ENCODE measurements at regions not wholly inside any gene's neighbourhood (a gene's known extent, or its start where the extent isn't known, plus 50 kb on each side); places are given as distances from the start of the nearest gene placed in this dataset.
"Not testable (repeated sequence)": the region's sequence is repeated elsewhere in the genome, so short reads cannot be mapped to it uniquely, and the experiment has no call there.

GRCh38 chr4:82248903-82249632 lies 124.7 kb downstream of the HNRNPD start:
- in situ Hi-C loops (cut with MboI; ENCODE audit: low sequenced_read_pairs), result no loop called here

- in situ Hi-C loops (cut with MboI; ENCODE audit: low sequenced_read_pairs), result no loop called here
Observed at GRCh38 chr4:82247629-82248028, 126.2 kb downstream of the HNRNPD start.

DNA sequence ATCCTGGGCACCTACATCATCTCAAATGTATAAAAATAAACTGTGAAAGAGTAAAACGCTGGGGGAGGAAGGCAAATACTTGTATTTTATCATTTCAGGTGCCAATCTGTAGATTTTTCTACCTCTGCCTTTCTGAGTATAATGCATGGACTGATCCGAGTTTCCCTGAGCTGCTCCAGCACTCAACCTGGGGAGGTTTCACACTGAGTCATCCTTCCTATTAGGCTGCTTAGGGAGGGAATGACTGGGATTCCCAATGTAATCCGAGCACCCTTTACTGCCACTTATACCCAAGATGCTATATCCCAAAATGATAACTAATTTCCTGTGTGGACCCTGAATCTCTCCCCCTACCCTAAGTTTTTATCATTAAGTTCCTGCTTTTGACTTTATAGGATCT lies 126.6 kb downstream of the HNRNPD start:
- in situ Hi-C loops (cut with MboI; ENCODE audit: low sequenced_read_pairs), result no loop called here

DNA sequence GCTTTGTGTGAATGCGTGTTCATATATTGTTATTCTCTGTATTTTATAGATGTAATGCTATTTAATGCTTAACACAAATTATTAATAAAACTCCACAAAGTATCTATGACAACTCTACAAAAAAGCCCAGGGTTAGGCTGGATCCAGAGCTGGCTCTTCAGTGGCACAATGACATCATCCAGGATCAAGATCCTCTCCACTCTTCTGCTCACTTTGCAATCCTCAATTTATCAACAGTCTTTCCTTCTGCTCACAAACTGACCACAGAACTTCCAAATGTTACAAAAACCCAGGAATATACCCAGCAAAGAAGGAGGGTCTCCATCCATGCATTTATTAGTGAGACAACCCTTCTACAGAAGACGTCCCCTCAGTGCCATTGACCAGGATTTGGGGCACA lies 132.3 kb downstream of the HNRNPD start:
- in situ Hi-C loops (cut with MboI; ENCODE audit: low sequenced_read_pairs), result no loop called here

- in situ Hi-C loops (cut with MboI; ENCODE audit: low sequenced_read_pairs), result no loop called here
Observed at GRCh38 chr4:82240410-82240809, 133.4 kb downstream of the HNRNPD start.

- in situ Hi-C loops (cut with MboI; ENCODE audit: low sequenced_read_pairs), result not testable (repeated sequence)
Observed at GRCh38 chr4:82237142-82237541, 136.6 kb downstream of the HNRNPD start.

DNA sequence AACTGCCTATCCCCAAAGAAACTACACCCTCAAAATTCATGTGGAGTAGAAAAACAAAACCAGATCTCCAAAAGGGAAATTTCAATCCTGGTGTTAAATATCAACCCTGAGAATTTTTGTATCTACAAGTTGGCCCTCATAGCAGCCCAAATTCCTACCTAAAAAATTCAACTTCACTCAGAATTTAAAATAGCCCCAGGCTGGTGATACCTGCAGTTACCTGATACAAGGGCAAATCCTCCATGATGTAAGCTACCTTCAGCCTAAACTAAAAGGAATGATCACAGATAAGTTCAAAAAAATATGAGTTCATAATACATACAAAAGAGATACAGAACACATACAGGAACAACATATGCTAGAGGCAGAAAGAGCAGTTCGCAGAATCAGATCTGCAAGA lies 138.4 kb downstream of the HNRNPD start:
- in situ Hi-C loops (cut with MboI; ENCODE audit: low sequenced_read_pairs), result no loop called here

GRCh38 chr4:82232891-82233290 lies 140.9 kb downstream of the HNRNPD start:
- in situ Hi-C loops (cut with MboI; ENCODE audit: low sequenced_read_pairs), result no loop called here

DNA sequence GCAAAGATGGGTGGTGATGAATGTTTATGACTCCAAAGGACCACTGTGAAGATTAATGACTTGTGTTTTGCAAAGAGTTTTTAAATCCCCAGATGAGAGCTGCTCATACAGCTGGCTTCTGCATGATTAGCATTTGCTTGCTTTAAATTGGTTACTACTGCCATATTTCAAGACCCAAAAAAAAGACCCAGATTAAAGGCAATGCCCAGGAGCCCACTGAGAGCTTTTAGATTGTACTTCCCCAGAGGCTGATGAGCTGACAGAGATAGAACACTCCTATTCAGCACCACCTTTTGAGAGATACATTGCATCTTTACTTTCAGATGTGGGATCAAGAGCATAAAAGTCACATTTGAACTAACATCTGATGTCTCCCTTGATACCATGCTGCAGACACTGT lies 142.0 kb downstream of the HNRNPD start:
- in situ Hi-C loops (cut with MboI; ENCODE audit: low sequenced_read_pairs), result no loop called here

DNA sequence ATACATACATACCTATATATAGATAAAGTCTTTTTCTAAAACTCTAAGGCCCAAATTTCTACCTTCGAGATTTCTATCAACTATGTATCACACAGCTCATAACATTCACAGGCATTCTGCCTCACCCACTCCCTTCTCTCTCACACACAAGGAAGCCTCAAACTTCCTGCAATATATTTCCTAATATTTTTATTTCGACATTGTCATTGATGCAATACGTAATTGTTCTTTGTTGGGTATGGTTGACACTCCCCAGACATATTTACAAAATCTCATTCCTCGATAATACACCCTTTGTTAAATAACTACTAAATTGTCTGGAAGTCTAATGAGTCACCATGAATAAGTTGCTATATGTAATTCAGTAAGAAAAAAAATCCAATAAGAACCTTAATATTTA lies 143.5 kb downstream of the HNRNPD start:
- in situ Hi-C loops (cut with MboI; ENCODE audit: low sequenced_read_pairs), result no loop called here

GRCh38 chr4:82225030-82225429 lies 148.8 kb downstream of the HNRNPD start:
- in situ Hi-C loops (cut with MboI; ENCODE audit: low sequenced_read_pairs), result no loop called here

DNA sequence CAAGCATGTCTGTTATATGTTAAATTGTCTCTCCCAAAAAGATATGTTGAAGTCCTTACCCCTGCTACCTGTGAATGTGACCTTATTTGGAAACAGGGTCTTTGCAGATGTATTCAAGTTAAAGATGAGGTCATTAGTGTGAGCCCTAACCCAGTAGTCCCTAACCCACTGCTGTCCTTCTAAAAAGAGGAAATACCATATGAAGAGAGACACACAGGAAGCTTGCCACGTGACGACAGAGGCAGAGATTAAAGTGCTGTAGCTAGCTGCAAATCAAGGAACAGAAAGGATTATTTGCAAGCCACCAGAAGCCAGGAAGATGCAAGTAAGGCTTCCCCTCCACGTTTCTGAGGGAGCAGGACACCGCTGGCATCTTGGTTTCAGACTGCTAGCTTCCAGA lies 150.1 kb downstream of the HNRNPD start:
- in situ Hi-C loops (cut with MboI; ENCODE audit: low sequenced_read_pairs), result loop anchor here (25.0 kb wide), 1 partner anchor 836 kb away; no protein-coding TSS in a partner anchor

- in situ Hi-C loops (cut with MboI; ENCODE audit: low sequenced_read_pairs), result loop anchor here (25.0 kb wide), 1 partner anchor 832 kb away; no protein-coding TSS in a partner anchor
Observed at GRCh38 chr4:82219346-82219745, 154.4 kb downstream of the HNRNPD start.

GRCh38 chr4:82217986-82218715 lies 155.6 kb downstream of the HNRNPD start:
- in situ Hi-C loops (cut with MboI; ENCODE audit: low sequenced_read_pairs), result loop anchor here (25.0 kb wide), 1 partner anchor 831 kb away; no protein-coding TSS in a partner anchor

DNA sequence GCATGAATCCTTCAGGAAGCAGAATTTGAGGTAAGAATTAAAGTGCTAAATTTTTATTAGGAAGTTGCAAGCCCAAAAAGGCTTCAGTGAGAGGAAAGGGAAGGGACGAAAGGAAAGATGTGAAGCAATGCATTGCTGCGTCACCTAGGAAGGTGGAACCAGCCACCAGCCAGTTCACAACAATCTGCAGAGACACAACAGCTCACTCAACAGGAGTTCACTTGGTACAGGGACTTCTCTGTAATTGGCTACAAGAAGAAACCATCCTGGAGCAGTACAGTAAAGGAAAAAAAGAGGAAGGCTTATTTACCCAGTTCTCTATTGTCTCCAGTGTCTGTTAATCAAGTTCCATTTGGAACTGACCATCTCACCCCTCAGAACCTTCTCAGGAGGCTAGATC lies 157.6 kb downstream of the HNRNPD start:
- in situ Hi-C loops (cut with MboI; ENCODE audit: low sequenced_read_pairs), result loop anchor here (25.0 kb wide), 1 partner anchor 829 kb away; no protein-coding TSS in a partner anchor

GRCh38 chr4:82215800-82216199 lies 158.0 kb downstream of the HNRNPD start:
- in situ Hi-C loops (cut with MboI; ENCODE audit: low sequenced_read_pairs), result loop anchor here (25.0 kb wide), 1 partner anchor 828 kb away; no protein-coding TSS in a partner anchor

DNA sequence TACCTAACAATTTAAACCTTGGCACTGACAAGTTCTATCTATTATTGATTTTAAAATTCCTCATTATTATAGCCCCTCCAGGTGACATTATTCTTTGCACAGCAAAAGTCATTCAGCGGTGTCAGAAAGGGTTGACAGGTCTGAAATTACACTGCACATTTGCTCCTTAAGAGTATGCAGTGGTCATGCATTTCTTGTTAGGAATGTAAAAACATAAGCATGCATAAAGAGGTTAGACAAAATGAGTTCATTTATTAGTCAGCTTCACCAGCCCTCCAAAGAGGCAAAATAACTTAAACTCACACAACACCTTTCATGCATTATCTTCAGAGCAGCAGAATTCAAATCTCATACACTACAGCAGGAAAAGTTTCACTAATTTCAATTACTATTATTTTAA lies 158.8 kb downstream of the HNRNPD start:
- in situ Hi-C loops (cut with MboI; ENCODE audit: low sequenced_read_pairs), result loop anchor here (25.0 kb wide), 1 partner anchor 828 kb away; no protein-coding TSS in a partner anchor

DNA sequence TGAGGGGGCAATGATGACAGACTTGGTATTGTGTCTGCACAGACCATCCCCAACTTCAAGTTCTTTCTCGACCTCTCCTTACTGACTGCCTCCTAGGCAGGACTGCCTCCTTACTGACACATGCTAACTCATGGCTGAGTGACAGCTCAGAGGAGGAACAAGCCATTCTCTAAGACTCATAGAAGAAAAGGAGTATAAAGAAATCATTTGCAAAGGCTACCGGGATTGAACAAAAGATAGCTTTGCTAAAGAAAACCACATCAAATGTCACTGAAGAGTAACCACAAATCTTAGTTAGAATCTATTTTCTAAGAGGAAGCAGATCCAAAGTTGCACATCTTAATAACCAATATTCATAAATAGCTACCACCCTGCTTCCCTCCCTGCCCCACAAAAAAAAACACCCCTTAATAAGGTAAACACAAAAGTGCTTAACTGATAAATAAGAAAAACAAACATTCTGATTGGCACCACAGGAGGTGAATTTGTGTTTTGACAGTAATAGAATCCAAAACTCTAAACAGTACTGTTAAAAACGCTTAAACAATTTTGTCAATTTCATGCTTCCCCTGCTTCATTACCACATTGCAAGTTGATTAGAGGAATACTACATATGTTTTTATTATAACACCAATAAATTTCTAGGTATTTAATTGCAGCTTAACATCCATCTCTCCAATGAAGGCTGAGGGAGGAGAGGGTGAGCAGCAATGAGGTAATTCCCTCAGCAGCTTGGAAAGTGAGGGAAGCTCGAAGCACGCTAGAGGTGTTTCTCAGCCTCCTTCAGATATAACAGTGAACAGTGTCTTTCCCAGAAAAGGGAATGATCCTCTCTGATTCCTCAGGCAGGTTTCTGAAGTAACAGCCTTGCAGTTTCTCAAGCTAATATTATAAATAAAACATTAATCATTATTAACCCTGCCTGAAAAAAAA lies 160.0 kb downstream of the HNRNPD start:
- in situ Hi-C loops (cut with MboI; ENCODE audit: low sequenced_read_pairs), result loop anchor here (25.0 kb wide), 1 partner anchor 826 kb away; no protein-coding TSS in a partner anchor

DNA sequence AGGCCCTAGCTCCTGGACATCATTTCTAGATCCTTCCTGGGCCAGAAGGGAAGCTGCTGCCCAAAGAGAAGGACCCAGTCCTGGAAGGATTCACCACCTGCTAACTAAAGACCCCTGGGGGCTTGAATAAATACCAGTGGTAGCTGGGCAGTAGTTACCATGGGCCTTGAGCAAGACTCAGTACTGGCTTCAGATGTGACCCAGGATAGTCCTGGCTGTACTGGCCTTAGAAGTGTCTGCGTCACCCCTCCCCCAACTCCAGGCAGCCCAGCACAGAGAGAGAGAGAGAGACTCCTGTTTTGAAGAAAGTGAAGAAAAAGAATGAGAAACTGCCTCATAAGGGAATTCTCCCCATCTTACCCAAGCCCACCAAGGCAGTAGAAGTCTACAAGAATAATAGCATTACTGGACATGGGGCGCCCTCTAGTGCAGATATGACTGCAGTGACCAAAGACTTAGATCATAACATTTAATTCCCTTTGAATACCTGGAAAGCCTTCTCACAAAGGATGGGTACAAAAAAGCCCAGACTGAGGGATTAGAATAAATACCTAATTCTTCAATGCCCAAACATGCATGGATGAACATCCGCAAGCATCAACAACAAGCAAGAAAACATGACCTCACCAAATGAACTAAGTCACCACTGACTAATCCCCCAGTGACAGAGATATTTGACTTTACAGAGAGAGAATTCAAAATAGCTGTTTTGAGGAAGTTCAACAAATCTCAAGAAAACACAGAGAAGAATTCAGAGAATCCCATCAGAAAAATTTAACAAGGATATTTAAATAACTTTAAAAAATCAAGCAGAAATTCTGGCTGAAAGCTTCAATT lies 171.8 kb downstream of the HNRNPD start:
- in situ Hi-C loops (cut with MboI; ENCODE audit: low sequenced_read_pairs), result loop anchor here (25.0 kb wide), 1 partner anchor 815 kb away; no protein-coding TSS in a partner anchor

- in situ Hi-C loops (cut with MboI; ENCODE audit: low sequenced_read_pairs), result loop anchor here (25.0 kb wide), 1 partner anchor 814 kb away; no protein-coding TSS in a partner anchor
Observed at GRCh38 chr4:82201303-82201702, 172.5 kb downstream of the HNRNPD start.
